ENCODE measurements at regions not wholly inside any gene's neighbourhood (a gene's known extent, or its start where the extent isn't known, plus 50 kb on each side); places are given as distances from the start of the nearest gene placed in this dataset.

- no peak for TF ChIP-seq CTCF (IDR thresholded peaks at IDR 0.05)
- no peak for TF ChIP-seq RAD21 (conservative IDR thresholded peaks at IDR 0.05 in 1 of 2, IDR thresholded peaks at IDR 0.05 in 1 of 2)
- TF ChIP-seq HES2 (IDR thresholded peaks at IDR 0.05): no peak
- TF ChIP-seq HEYL (CRISPR knock-in tag; IDR thresholded peaks at IDR 0.05): no peak
- TF ChIP-seq REST (IDR thresholded peaks at IDR 0.05): no peak
- TF ChIP-seq CHD2 (IDR thresholded peaks at IDR 0.05; ENCODE audit: low read length, partially characterized antibody): no peak
- TF ChIP-seq MAFK (IDR thresholded peaks at IDR 0.05; ENCODE audit: partially characterized antibody): no peak
- TF ChIP-seq POLR2A (IDR thresholded peaks at IDR 0.05; ENCODE audit: low read length): no peak
- TF ChIP-seq PHF8 (IDR thresholded peaks at IDR 0.05; ENCODE audit: borderline replicate concordance, low read depth): no peak
- no peak for TF ChIP-seq MAX (IDR thresholded peaks at IDR 0.05)
- TF ChIP-seq EP300 (IDR thresholded peaks at IDR 0.05): no peak
- no peak for TF ChIP-seq E2F6 (IDR thresholded peaks at IDR 0.05; ENCODE audit: borderline replicate concordance, low read depth)
These were observed 341.1 kb upstream of the PPARGC1A start for GRCh38 chr4:24230955-24231354.

All from A549 (cell line).